GM13977 (cell line): ENCODE measurements at regions not wholly inside any gene's neighbourhood (a gene's known extent, or its start where the extent isn't known, plus 50 kb on each side); places are given as distances from the start of the nearest gene placed in this dataset.

Experiments
- DNase-seq: peaks from one replicate; pipeline ENCODE4 v3.0.0; 2012; ENCODE audit warnings: low spot score
- in situ Hi-C: fragments of 300-500 bp; cut with MboI; formaldehyde crosslinking; loops from one replicate; pipeline ENCODE4 v1.12.0; 2022; ENCODE audit warnings: low sequenced_read_pairs, low pct_unique_long_range_greater_than_20kb, mixed read lengths, inconsistent platforms; ENCODE audit not compliant: unreplicated experiment
- TF ChIP-seq, protein P1 (sequence below): IDR thresholded peaks from 2 replicates; pipeline ENCODE4 v1.5.1; 2012; ENCODE audit warnings: mild to moderate bottlenecking, control low read depth; ENCODE audit not compliant: insufficient read depth; ENCODE audit errors: extremely low read depth, missing control alignments

DNA sequence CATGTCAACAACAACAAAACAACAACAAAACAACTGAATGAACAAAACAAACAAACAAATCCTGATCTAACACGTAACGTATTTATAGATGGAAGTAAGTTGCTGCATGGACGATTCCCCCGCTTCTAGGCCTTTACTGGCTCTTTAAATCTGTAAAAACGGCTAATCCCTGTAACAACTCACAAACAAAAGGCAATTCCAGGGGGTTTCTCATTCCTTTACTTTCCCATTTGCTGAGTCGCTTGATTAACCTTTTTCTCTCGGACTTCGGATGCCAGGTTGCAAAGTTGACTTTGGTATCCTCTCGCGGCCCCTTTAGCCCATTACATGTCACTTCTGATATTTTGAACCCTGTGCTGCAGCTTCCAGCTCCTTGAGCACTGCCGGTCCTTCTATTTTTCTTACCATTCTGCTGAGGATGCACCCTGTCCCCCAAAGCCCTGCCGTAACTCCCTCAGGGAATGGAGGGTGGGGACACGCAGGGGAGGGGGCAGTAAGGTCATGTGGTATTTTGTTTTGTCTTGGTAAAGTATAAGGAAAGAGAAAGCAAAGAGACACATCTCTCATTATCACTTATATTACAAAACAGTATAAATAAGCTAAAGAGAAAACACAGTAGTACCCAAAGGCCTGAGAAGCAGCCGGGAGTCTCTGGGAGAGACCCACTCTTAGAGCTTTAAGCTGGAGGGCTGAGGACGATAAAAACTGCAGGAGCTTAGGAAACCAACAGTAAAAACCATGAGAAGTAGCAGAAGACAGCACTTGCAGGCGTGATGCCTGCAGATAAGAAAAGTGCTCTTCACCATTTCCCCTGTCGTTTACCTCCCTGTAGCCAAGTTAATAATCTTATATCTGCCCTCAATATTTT is 457.8 kb upstream of the ZNF717 start:
- TF ChIP-seq, protein P1, sequence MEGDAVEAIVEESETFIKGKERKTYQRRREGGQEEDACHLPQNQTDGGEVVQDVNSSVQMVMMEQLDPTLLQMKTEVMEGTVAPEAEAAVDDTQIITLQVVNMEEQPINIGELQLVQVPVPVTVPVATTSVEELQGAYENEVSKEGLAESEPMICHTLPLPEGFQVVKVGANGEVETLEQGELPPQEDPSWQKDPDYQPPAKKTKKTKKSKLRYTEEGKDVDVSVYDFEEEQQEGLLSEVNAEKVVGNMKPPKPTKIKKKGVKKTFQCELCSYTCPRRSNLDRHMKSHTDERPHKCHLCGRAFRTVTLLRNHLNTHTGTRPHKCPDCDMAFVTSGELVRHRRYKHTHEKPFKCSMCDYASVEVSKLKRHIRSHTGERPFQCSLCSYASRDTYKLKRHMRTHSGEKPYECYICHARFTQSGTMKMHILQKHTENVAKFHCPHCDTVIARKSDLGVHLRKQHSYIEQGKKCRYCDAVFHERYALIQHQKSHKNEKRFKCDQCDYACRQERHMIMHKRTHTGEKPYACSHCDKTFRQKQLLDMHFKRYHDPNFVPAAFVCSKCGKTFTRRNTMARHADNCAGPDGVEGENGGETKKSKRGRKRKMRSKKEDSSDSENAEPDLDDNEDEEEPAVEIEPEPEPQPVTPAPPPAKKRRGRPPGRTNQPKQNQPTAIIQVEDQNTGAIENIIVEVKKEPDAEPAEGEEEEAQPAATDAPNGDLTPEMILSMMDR: no peak
- DNase-seq: no peak
- in situ Hi-C loops: no loop called here

DNA sequence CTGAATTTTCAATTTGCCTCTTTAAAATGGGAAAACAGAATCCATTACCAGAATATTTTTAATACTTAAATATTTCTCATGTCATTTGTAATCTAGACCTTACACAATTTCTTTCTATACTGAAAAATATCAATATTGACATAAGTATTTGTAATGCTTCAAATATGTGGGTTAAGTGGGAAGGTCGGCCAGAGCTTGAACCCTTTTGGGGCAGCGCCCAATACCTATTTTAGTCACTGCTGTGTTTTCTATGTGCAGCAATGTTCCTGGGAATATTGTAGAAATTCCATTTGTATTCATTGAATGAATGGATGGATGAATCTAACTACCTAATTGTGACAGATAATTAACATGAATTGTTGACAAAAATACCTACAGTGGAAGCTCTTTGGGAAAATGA is 459.7 kb upstream of the ZNF717 start:
- TF ChIP-seq, protein P1: no peak
- in situ Hi-C loops: no loop called here
- no peak for DNase-seq

DNA sequence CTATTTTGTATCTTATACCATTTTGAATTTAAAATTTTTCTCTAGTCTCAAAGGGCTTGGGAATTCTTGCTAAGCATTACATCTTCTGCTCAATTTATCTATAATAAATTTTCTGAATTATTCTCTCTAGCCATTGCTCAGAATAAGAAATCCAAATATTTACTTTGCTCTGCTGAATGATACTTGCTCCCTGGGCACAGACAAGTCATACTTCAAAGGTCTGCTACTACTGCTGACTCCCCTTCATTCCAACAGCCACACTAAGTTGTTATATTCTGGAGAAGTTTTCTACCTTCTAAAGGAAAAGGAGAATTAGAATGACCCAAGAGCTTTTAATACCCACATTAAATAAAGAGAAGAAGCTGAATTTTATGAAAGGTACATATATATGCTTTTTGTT is 460.3 kb upstream of the ZNF717 start:
- no peak for DNase-seq
- in situ Hi-C loops: no loop called here
- TF ChIP-seq, protein P1: no peak

DNA sequence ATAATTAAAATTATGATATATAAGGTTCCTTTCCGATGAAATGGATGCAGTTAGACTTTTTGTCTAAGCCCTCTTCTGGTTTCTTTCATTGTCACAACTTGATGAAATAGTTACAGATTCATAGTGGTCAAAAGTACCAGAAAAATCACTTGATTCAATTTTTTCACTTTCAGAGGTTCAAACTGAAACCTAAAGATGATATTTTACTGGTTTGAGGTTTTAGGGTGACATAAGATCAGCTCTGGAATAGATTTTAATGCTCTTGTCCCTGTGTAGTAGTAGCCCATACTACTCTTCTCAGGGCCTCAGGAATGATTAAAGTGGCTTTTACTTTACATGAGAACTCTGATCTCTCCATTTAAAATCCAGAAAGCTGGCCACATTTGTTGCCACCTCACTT is 479.1 kb upstream of the ZNF717 start:
- DNase-seq: no peak
- TF ChIP-seq, protein P1: no peak
- in situ Hi-C loops: no loop called here

DNA sequence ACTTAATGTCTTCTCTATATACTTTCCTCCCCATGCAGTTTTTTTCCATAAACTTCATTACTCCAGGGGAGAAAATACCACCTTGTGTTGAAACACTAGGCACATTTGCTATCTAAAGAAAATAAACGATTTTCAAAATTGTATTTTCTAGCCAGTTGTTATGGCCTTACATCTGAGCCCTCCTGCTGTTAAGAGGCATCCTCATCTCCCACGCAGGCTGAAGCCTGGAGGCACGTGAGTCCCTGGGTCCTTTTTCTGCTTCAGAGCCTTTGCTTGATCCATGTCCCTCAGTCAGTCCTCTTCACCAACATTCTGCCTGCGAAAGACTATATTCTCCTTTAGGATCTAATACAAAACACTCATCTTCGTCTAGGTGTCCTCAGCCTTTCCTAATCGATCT is 479.6 kb upstream of the ZNF717 start:
- no peak for DNase-seq
- in situ Hi-C loops: no loop called here

DNA sequence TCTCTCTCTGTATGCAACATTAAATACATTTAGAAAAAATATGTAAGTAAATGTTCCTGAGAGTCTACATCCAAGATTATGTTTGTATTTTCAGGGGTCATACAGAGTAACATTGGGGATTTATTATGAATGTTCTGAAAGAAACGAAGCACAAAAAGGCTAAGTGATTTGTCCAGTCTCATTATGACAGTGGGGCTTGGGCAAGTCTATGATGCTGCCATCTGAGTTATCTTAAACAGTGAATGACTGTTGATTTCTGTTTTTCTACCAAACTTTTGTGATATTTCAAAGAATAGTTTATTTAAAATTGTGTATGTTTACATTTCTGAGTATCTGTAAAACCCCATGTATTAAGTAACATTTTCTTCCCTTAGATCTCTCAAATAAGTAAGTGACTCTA is 481.2 kb upstream of the ZNF717 start:
- TF ChIP-seq, protein P1: no peak
- in situ Hi-C loops: no loop called here
- DNase-seq: no peak

More for the DNA sequence above, 479.6 kb upstream of the ZNF717 start:
- TF ChIP-seq, protein P1: no peak
